ENCODE measurements at regions not wholly inside any gene's neighbourhood (a gene's known extent, or its start where the extent isn't known, plus 50 kb on each side); places are given as distances from the start of the nearest gene placed in this dataset.

DNA sequence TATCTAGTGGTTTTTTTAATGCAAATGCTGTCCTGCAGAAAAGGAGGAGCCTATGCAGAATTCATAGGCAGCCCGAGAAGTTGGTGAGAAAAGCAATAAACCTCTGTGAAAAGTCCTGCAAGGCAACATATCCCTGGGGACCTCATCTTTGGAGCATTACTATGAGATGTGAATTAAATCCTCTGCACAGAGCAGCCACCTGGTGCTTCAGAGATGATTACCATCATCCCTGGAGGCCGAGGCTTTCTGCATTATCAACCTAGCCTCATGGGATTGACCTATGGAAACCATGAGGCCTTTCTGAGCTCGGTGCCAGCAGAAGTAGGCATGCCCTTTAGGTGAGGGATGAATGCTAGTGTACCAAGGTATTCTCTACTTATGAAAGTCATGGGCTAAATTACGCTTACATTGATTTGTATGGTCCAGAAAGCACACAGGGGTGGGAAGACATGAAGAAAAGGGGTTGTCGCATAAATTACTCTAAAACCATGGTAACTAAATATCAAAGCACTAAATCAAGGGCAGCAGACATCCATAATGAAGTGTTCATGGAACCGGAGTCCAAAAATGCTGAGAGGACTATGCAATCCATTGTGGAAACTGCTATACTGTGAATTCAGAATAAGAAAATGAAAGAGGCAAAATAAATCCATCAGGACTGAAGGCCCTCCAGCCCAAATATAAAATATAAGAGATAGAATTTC, 623.5 kb upstream of the DDX18 start:
- Histone ChIP-seq H3K9ac (ENCODE audit: insufficient read depth, low read length) (no peak overlapping the region), H3K36me3 (ENCODE audit: control insufficient read depth, insufficient read depth, low read length) (no peaks in the 10 kb centered on the region), H3K27ac (ENCODE audit: insufficient read depth, low read length) (no peak overlapping the region), H2AFZ (ENCODE audit: low read length) (no peak overlapping the region), H4K20me1 (ENCODE audit: control insufficient read depth, extremely low read depth, insufficient read depth, low read length) (no peaks in the 10 kb centered on the region), H3K4me1 (ENCODE audit: control insufficient read depth, extremely low read depth, insufficient read depth, low read length) (no peaks in the 10 kb centered on the region), H3K4me2 (ENCODE audit: extremely low read depth, insufficient read depth, low read length) (no peak overlapping the region), H3K27me3 (ENCODE audit: control insufficient read depth, insufficient read depth, low read length) (no peaks in the 10 kb centered on the region), H3K4me3 (replicated peaks in 1 of 4; ENCODE audit: control extremely low read depth in 1 of 4, insufficient read depth in 1 of 4, low read depth in 3 of 4, low read length in 4 of 4) (no peak overlapping the region), H3K79me2 (ENCODE audit: control insufficient read depth, insufficient read depth, low read length) (no peaks in the 10 kb centered on the region), H3K9me3 (ENCODE audit: control insufficient read depth, insufficient read depth, low read depth, low read length) (no peaks in the 10 kb centered on the region)
- TF ChIP-seq, protein P1, sequence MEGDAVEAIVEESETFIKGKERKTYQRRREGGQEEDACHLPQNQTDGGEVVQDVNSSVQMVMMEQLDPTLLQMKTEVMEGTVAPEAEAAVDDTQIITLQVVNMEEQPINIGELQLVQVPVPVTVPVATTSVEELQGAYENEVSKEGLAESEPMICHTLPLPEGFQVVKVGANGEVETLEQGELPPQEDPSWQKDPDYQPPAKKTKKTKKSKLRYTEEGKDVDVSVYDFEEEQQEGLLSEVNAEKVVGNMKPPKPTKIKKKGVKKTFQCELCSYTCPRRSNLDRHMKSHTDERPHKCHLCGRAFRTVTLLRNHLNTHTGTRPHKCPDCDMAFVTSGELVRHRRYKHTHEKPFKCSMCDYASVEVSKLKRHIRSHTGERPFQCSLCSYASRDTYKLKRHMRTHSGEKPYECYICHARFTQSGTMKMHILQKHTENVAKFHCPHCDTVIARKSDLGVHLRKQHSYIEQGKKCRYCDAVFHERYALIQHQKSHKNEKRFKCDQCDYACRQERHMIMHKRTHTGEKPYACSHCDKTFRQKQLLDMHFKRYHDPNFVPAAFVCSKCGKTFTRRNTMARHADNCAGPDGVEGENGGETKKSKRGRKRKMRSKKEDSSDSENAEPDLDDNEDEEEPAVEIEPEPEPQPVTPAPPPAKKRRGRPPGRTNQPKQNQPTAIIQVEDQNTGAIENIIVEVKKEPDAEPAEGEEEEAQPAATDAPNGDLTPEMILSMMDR (conservative IDR thresholded peaks at IDR 0.05 in 1 of 2, IDR thresholded peaks at IDR 0.05 in 1 of 2; ENCODE audit: low read depth in 1 of 2, low read length in 2 of 2) = no peak
- no peak for TF ChIP-seq EZH2 (IDR thresholded peaks at IDR 0.05; ENCODE audit: low read length, missing control alignments)
- DNase-seq (ENCODE audit: low read depth in 2 of 2) = no peak

GRCh38 chr2:117195381-117195780, 619.1 kb upstream of the DDX18 start:
- no peak for DNase-seq (ENCODE audit: low read depth in 2 of 2)
- H3K79me2 ChIP-seq (ENCODE audit: control insufficient read depth, insufficient read depth, low read length) = no peaks in the 10 kb centered on the region
- H3K9ac ChIP-seq (ENCODE audit: insufficient read depth, low read length) = no peak overlapping the region
- no peaks in the 10 kb centered on the region for H3K27me3 ChIP-seq (ENCODE audit: control insufficient read depth, insufficient read depth, low read length)
- H4K20me1 ChIP-seq (ENCODE audit: control insufficient read depth, extremely low read depth, insufficient read depth, low read length) = no peaks in the 10 kb centered on the region
- H3K4me3 ChIP-seq (replicated peaks in 1 of 4; ENCODE audit: control extremely low read depth in 1 of 4, insufficient read depth in 1 of 4, low read depth in 3 of 4, low read length in 4 of 4) = no peak overlapping the region
- H3K4me1 ChIP-seq (ENCODE audit: control insufficient read depth, extremely low read depth, insufficient read depth, low read length) = no peaks in the 10 kb centered on the region
- no peaks in the 10 kb centered on the region for H3K36me3 ChIP-seq (ENCODE audit: control insufficient read depth, insufficient read depth, low read length)
- no peak overlapping the region for H3K27ac ChIP-seq (ENCODE audit: insufficient read depth, low read length)
- no peak overlapping the region for H3K4me2 ChIP-seq (ENCODE audit: extremely low read depth, insufficient read depth, low read length)
- TF ChIP-seq EZH2 (IDR thresholded peaks at IDR 0.05; ENCODE audit: low read length, missing control alignments) = no peak
- TF ChIP-seq, protein P1 (conservative IDR thresholded peaks at IDR 0.05 in 1 of 2, IDR thresholded peaks at IDR 0.05 in 1 of 2; ENCODE audit: low read depth in 1 of 2, low read length in 2 of 2) = no peak
- no peaks in the 10 kb centered on the region for H3K9me3 ChIP-seq (ENCODE audit: control insufficient read depth, insufficient read depth, low read depth, low read length)
- no peak overlapping the region for H2AFZ ChIP-seq (ENCODE audit: low read length)

DNA sequence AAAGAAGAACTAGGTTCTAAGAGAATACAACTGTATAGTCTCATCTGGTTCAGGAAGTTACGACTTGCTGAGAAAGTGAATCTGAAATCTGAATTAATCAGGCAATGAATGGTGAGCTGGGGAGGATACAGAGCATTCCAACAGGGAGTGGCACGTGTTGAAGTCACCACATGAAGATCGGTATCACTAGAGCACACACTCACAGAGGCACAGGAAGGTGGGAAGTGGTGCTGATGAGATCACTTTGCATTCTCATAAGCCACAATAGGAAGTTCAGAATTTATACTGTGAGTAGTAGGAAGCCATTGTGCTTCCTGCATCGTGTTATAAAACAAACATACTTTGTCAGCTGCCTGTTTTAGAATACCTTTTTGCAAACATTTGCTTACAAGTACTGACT, 615.0 kb upstream of the DDX18 start:
- Histone ChIP-seq H3K27ac (ENCODE audit: insufficient read depth, low read length) (no peak overlapping the region), H3K27me3 (ENCODE audit: control insufficient read depth, insufficient read depth, low read length) (no peaks in the 10 kb centered on the region), H3K4me2 (ENCODE audit: extremely low read depth, insufficient read depth, low read length) (no peak overlapping the region), H3K79me2 (ENCODE audit: control insufficient read depth, insufficient read depth, low read length) (no peaks in the 10 kb centered on the region), H2AFZ (ENCODE audit: low read length) (no peak overlapping the region), H3K4me3 (replicated peaks in 1 of 4; ENCODE audit: control extremely low read depth in 1 of 4, insufficient read depth in 1 of 4, low read depth in 3 of 4, low read length in 4 of 4) (no peak overlapping the region), H3K4me1 (ENCODE audit: control insufficient read depth, extremely low read depth, insufficient read depth, low read length) (no peaks in the 10 kb centered on the region), H4K20me1 (ENCODE audit: control insufficient read depth, extremely low read depth, insufficient read depth, low read length) (no peaks in the 10 kb centered on the region), H3K36me3 (ENCODE audit: control insufficient read depth, insufficient read depth, low read length) (no peaks in the 10 kb centered on the region), H3K9ac (ENCODE audit: insufficient read depth, low read length) (no peak overlapping the region), H3K9me3 (ENCODE audit: control insufficient read depth, insufficient read depth, low read depth, low read length) (no peaks in the 10 kb centered on the region)
- DNase-seq (ENCODE audit: low read depth in 2 of 2) = no peak
- TF ChIP-seq, protein P1 (conservative IDR thresholded peaks at IDR 0.05 in 1 of 2, IDR thresholded peaks at IDR 0.05 in 1 of 2; ENCODE audit: low read depth in 1 of 2, low read length in 2 of 2) = no peak
- no peak for TF ChIP-seq EZH2 (IDR thresholded peaks at IDR 0.05; ENCODE audit: low read length, missing control alignments)

Data from fibroblast of lung (primary cell).